ENCODE measurements at regions not wholly inside any gene's neighbourhood (a gene's known extent, or its start where the extent isn't known, plus 50 kb on each side); places are given as distances from the start of the nearest gene placed in this dataset.

DNA sequence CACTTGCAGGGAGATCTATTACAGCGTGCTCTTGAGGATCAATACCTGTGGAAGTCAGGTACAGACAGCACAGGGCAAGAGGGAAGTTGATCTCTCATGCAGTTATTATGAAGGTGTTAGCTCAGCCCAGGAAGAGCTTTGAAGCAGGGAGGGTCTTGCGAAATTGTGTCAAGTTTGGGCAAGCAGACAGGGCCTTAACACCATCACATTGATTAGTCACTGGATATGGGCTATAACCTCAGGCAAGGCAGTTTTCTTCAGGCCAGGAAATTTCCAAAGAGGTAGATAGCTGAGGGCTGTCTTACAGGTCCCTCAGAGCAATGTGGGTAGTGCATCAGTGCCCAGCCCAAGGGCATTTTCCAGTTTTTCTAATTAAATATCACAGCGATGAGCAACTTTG is 643.8 kb downstream of the DHX35 start:
- Histone ChIP-seq H2BK5ac (ENCODE audit: low read depth, low read length) (no peak overlapping the region), H3K23ac (ENCODE audit: insufficient read length) (no peak overlapping the region), H3K4me1 (replicated peaks in 1 of 4; ENCODE audit: control insufficient read depth in 3 of 4, insufficient read depth in 4 of 4, low read length in 3 of 4) (no peaks in the 10 kb centered on the region), H4K20me1 (replicated peaks in 1 of 2; ENCODE audit: control insufficient read depth in 1 of 2, insufficient read depth in 2 of 2, low read length in 2 of 2) (no peaks in the 10 kb centered on the region), H3K79me2 (ENCODE audit: control insufficient read depth in 1 of 2, insufficient read depth in 2 of 2, low read length in 2 of 2) (no peaks in the 10 kb centered on the region), H3K23me2 (ENCODE audit: low read depth, low read length) (no peaks in the 10 kb centered on the region), H3K4me2 (ENCODE audit: insufficient read depth in 1 of 2, low read depth in 2 of 2, low read length in 2 of 2) (no peak overlapping the region), H3K27me3 (replicated peaks in 1 of 4; ENCODE audit: control insufficient read depth in 3 of 4, extremely low read depth in 1 of 4, insufficient read depth in 3 of 4, low read length in 3 of 4) (no peaks in the 10 kb centered on the region), H2BK20ac (ENCODE audit: low read length) (no peak overlapping the region), H4K8ac (ENCODE audit: extremely low read depth, insufficient read depth, low read length) (no peak overlapping the region), H4K91ac (replicated peaks; ENCODE audit: insufficient read length, low read length) (no peak overlapping the region), H3K56ac (replicated peaks; ENCODE audit: insufficient read length, low read depth, low read length) (no peak overlapping the region), H2BK12ac (ENCODE audit: low read depth, low read length) (no peak overlapping the region), H3K9me3 (ENCODE audit: insufficient read depth in 2 of 2, low read depth in 1 of 2, low read length in 1 of 2) (no peaks in the 10 kb centered on the region), H3K4me3 (ENCODE audit: extremely low read depth in 1 of 4, insufficient read depth in 2 of 4, low read depth in 3 of 4, low read length in 4 of 4) (no peak overlapping the region), H3K18ac (ENCODE audit: extremely low read depth, low read length) (no peak overlapping the region), H2BK120ac (replicated peaks; ENCODE audit: low read depth, low read length) (no peak overlapping the region), H3K14ac (ENCODE audit: insufficient read length) (no peak overlapping the region), H3K27ac (ENCODE audit: low read depth, low read length) (no peak overlapping the region), H3K9ac (replicated peaks in 1 of 4; ENCODE audit: extremely low read depth in 1 of 4, low read depth in 3 of 4, low read length in 3 of 4) (no peak overlapping the region), H3K36me3 (ENCODE audit: control insufficient read depth in 2 of 4, insufficient read depth in 4 of 4, low read length in 3 of 4) (no peaks in the 10 kb centered on the region), H2AFZ (ENCODE audit: low read length) (no peak overlapping the region), H2BK15ac (ENCODE audit: low read length) (no peak overlapping the region), H3K4ac (replicated peaks; ENCODE audit: insufficient read length, low read depth, low read length) (no peak overlapping the region), H2AK5ac (ENCODE audit: low read depth, low read length) (no peak overlapping the region), H3K79me1 (ENCODE audit: low read depth, low read length) (no peaks in the 10 kb centered on the region), H4K5ac (ENCODE audit: insufficient read length, low read depth, low read length) (no peak overlapping the region)
- ChIA-PET CTCF (ENCODE audit: partially characterized antibody) (interaction anchor here (1.4 kb wide), 1 partner anchor 502 kb away, joined by 4 read pairs; no protein-coding TSS in a partner anchor), POLR2A (ENCODE audit: partially characterized antibody) (no interaction called here)
- DNase-seq (ENCODE audit: low read depth in 1 of 2, low spot score in 2 of 2) (no peak), FAIRE-seq (no peak)
- 78% methylated on average over 3 of the region's 3 CpGs; no CpG with 5 or more reads in 1 of the 2 experiments for WGBS, 2 experiments (ENCODE audit: extremely low coverage in 1 of 2, insufficient coverage in 1 of 2, insufficient read length in 1 of 2, insufficient replicate concordance in 2 of 2, low coverage in 1 of 2, low lambda C conversion rate in 2 of 2, missing lambda C conversion rate in 1 of 2)
- TF ChIP-seq TBP (IDR thresholded peaks at IDR 0.05; ENCODE audit: low read depth, low read length) (no peak), SAP30 (IDR thresholded peaks at IDR 0.05; ENCODE audit: insufficient read depth, insufficient replicate concordance, low read length) (no peak), ASH2L (IDR thresholded peaks at IDR 0.05; ENCODE audit: low read length) (no peak), TAF7 (optimal IDR thresholded peaks at IDR 0.05; ENCODE audit: borderline replicate concordance, low read depth, low read length) (no peak), CHD2 (IDR thresholded peaks at IDR 0.05; ENCODE audit: low read length) (no peak), SIRT6 (IDR thresholded peaks at IDR 0.05; ENCODE audit: low read length) (no peak), POLR2AphosphoS5 (IDR thresholded peaks at IDR 0.05; ENCODE audit: low read depth, low read length) (no peak), TCF12 (IDR thresholded peaks at IDR 0.05; ENCODE audit: low read depth, low read length) (no peak), JUN (IDR thresholded peaks at IDR 0.05; ENCODE audit: low read depth, low read length) (no peak), KDM1A (IDR thresholded peaks at IDR 0.05; ENCODE audit: borderline replicate concordance, low read length) (no peak), NANOG (IDR thresholded peaks at IDR 0.05; ENCODE audit: insufficient read depth, low read depth, low read length, poor library complexity, severe bottlenecking) (no peak)
- TF ChIP-seq, protein P1, sequence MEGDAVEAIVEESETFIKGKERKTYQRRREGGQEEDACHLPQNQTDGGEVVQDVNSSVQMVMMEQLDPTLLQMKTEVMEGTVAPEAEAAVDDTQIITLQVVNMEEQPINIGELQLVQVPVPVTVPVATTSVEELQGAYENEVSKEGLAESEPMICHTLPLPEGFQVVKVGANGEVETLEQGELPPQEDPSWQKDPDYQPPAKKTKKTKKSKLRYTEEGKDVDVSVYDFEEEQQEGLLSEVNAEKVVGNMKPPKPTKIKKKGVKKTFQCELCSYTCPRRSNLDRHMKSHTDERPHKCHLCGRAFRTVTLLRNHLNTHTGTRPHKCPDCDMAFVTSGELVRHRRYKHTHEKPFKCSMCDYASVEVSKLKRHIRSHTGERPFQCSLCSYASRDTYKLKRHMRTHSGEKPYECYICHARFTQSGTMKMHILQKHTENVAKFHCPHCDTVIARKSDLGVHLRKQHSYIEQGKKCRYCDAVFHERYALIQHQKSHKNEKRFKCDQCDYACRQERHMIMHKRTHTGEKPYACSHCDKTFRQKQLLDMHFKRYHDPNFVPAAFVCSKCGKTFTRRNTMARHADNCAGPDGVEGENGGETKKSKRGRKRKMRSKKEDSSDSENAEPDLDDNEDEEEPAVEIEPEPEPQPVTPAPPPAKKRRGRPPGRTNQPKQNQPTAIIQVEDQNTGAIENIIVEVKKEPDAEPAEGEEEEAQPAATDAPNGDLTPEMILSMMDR (IDR thresholded peaks at IDR 0.05; ENCODE audit: control extremely low read depth in 1 of 3, insufficient read depth in 1 of 3, low read depth in 1 of 3, low read length in 3 of 3): no peak
